LNCaP clone FGC (cell line): ENCODE measurements at regions not wholly inside any gene's neighbourhood (a gene's known extent, or its start where the extent isn't known, plus 50 kb on each side); places are given as distances from the start of the nearest gene placed in this dataset.
A peak's percentile ranks its signal among the peaks of the same experiment; 100 is the strongest.
"Not testable (repeated sequence)": the region's sequence is repeated elsewhere in the genome, so short reads cannot be mapped to it uniquely, and the experiment has no call there.

Experiments used
- DNase-seq: peaks from one replicate; pipeline ENCODE4 v3.0.0-alpha.2; 2011; ENCODE audit warnings: low read depth
- H3K4me3 ChIP-seq: 2 replicates; pipeline ENCODE4 v1.5.1; 2011; ENCODE audit warnings: mild to moderate bottlenecking, low read depth, low read length, control low read depth
- TF ChIP-seq, protein P1 (sequence below): IDR thresholded peaks from 2 replicates; pipeline ENCODE4 v1.5.1; 2012; ENCODE audit warnings: mild to moderate bottlenecking; ENCODE audit not compliant: control insufficient read depth, insufficient read depth; ENCODE audit errors: extremely low read depth

DNA sequence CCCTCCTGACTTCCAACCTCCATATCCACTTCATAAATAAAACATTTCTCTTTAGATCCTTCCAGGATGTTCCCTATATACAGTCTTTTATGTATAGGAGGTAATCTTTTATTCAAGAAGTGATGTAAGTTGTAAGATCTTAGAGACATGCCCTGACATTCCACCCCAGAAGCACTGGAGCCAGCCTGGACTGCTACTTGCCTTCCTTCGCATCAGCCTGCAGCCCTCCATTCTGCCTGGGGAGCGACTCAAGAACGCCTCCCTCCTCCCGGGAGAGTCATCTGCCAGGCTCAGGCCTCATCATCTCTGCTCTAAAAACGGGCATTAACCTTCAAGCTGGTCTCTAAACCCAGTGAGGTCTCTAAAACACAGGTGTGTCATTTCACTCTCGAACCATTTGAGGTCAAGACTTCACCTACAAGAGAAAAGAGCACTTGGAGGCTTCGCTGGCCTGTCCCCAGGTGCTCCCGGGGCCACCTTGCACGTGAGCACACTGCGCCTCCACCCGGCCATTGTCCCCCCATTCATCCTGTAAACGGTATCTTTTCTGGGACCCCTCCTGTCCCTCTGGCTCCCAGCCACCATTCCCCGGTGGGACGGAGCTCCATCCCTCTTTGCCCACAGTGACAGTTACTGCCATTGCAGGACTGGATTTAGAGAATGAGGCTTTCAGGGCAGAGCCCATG, 107.5 kb upstream of the PDE10A start:
- TF ChIP-seq, protein P1, sequence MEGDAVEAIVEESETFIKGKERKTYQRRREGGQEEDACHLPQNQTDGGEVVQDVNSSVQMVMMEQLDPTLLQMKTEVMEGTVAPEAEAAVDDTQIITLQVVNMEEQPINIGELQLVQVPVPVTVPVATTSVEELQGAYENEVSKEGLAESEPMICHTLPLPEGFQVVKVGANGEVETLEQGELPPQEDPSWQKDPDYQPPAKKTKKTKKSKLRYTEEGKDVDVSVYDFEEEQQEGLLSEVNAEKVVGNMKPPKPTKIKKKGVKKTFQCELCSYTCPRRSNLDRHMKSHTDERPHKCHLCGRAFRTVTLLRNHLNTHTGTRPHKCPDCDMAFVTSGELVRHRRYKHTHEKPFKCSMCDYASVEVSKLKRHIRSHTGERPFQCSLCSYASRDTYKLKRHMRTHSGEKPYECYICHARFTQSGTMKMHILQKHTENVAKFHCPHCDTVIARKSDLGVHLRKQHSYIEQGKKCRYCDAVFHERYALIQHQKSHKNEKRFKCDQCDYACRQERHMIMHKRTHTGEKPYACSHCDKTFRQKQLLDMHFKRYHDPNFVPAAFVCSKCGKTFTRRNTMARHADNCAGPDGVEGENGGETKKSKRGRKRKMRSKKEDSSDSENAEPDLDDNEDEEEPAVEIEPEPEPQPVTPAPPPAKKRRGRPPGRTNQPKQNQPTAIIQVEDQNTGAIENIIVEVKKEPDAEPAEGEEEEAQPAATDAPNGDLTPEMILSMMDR, result no peak
- no peak overlapping the region for H3K4me3 ChIP-seq
- no peak for DNase-seq

DNA sequence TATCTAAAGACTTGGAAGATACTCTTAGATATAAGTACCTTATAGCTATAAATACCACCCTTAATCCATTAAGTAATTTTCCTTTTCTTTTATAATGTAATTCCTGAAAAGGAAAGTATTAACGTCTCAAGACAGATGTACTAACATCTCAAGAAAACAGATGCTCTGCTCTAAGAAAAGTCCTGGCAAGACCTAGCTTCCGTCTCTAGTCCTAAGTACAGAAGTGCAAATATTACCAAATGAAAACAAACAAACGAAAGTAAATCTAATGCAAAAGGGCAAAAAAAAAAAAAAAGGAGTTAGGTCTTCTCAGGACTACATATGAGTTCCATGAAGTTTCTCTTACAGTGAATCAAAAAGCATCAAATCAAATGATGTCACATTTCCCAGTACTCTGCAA, 106.8 kb upstream of the PDE10A start:
- peak; percentile 68 for DNase-seq
- H3K4me3 ChIP-seq, result peak overlapping the region; percentile 11; the same call in 1 of the 2 replicates
- TF ChIP-seq, protein P1, result no peak

DNA sequence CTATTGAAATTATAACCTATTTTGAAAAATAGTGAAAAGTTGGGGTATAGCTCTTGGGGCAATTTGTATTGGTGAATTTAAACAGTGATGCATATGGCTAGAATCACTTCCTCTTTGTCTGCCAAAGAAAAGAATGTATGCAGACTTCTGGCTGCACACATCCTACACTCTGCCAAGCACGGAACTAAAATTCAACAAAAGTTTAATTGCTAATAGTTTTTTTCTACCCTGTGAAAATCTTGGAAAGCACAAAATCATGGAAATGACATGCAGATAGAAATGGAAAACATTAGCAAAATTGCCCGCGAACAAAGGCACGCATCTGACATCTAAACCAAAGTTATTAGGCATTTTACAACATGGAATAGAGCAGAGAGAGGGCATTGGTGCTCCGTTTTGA, 106.4 kb upstream of the PDE10A start:
- TF ChIP-seq, protein P1, result no peak
- H3K4me3 ChIP-seq, result peak overlapping the region; percentile 11; the same call in 1 of the 2 replicates
- DNase-seq, result no peak

DNA sequence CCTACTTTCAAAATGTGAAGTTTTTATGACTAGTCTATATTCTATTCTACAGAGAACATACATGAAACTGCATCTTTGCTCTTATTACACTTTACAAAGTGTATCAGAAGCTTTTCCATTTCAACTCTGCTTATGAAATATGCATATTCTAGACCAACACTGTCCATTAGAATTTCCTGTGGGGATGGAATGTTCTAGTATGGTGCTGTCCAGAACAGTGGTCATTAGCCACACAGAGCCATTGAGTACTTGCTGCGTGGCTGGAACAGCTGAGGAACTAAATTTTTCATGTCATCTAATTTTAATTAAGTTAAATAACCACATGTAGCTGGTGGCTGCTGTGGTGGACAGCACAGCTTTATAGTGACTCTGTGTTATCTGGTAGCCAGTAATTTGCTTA, 105.9 kb upstream of the PDE10A start:
- TF ChIP-seq, protein P1, result no peak
- DNase-seq, result no peak
- H3K4me3 ChIP-seq, result no peak overlapping the region

DNA sequence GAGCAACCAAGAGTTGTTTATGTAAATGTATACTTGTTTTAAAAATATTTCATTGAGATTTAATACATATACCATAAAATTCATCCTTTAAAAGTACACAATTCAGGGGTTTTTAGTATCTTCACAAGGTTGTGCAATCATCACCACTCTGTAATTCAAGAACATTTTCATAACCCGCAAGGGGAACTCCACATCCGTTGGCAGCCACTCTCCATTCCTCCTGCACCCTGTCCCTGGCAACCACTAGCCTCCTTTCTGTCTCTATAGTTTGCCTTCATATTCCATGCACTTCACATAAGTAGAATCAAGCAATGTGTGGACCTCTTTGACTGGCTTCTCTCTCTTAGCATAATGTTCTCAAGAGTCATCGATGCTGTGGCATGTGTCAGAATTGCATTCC, 104.2 kb upstream of the PDE10A start:
- DNase-seq, result no peak
- TF ChIP-seq, protein P1, result no peak

DNA sequence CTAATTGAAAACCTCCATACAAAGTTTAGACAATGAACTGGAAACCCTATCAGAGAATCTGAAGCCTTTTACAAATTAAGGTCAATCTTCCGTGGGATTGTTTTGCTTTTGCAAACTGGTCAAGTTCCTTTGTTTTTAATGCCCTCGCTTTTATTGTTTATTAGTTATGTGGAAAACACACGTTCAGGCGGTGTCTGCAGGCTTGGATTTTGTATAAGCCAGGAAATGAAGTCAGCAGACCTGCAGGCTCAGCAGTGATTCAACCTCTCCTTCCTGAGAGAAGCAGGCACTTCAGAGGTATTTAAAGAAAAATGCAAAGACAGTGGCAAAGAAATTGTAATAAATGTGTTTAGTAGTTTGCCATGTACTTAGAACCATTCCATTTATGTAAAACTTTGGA, 103.4 kb upstream of the PDE10A start:
- DNase-seq, result no peak
- H3K4me3 ChIP-seq, result no peak overlapping the region
- TF ChIP-seq, protein P1, result no peak

More for the DNA sequence above, 104.2 kb upstream of the PDE10A start:
- no peak overlapping the region for H3K4me3 ChIP-seq

DNA sequence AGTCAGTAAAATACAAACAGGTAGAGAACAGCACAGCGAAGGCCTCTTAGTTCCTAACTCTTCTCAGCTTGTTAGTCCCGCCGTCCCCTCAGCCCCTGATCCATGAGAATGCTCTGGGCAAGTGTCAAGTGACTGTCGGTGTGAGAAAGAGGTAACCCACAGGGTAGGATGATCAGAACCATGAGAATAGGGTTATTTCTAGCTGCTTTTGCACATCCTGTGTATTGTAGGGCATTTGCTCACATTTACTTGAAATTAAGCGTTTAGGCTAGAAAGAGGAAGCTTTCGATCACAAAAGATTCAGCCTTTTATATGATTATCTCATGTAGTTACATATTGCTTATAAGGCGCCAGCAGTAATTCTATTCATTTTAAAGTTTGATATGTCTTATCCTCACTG, 103.0 kb upstream of the PDE10A start:
- DNase-seq, result no peak
- H3K4me3 ChIP-seq, result no peak overlapping the region
- TF ChIP-seq, protein P1, result no peak

DNA sequence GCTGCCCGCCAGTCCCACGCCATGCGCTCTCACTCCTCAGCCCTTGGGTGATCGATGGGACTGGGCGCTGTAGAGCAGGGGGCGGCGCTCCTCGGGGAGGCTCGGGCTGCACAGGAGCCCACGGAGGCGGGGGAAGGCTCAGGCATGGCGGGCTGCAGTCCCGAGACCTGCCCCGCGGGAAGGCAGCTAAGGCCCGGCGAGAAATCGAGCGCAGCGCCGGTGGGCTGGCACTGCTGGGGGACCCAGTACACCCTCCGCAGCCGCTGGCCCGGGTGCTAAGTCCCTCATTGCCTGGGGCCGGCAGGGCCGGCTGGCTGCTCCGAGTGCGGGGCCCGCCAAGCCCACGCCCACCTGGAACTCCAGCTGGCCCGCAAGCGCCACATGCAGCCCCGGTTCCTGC, 102.2 kb upstream of the PDE10A start:
- not testable (repeated sequence) for H3K4me3 ChIP-seq, DNase-seq
